ENCODE measurements at regions not wholly inside any gene's neighbourhood (a gene's known extent, or its start where the extent isn't known, plus 50 kb on each side); places are given as distances from the start of the nearest gene placed in this dataset.

DNA sequence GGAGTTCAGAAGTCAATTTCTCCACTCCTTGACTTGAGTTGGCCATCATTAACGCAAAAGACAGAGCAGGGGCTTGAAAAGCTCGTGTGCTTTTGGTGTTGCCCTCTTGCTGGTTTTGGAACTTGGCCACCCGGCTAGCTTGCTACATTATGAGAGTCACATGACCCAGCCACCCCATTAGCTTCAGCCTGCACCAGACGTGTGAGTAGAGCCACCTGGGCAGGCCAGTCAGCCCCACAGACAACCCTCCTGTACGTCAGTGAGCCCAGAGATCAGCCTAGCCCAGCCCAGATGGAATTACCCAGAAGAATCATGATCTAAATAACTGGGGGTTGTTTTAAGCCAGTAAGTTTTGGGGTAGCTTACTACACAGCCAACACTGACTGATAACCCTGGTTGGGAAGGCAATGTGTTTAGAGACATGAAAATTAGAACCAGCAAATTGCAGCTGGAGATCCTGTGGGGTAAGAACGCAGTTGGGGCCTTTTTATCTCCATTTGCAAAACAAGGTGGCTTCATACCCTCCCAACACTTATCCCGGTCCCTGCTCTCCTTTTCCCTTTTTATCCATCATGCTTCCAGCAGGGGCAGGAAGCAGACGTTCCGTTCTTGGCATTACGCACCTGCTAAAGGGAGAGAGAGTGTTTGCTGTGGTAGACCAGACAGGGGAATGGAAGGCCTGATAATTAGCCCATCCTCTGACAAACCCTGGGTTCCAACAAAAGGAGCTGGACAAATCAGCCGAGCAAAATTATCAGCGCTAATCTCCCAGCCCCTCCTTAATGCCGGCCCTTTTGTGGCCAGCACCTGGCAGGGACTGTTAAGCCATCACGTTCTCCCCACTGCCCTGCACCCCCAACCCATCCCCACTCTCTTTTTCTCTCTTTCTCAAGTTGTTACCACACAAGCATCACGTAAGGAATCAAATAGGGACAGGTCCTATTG lies 548.7 kb upstream of the CADM1 start (continued):
- TF ChIP-seq STAG1 (CRISPR knock-in tag; IDR thresholded peaks at IDR 0.05) (no peak), EHMT2 (IDR thresholded peaks at IDR 0.05; ENCODE audit: borderline replicate concordance, low read depth, low read length) (no peak), KLF13 (CRISPR knock-in tag; IDR thresholded peaks at IDR 0.05) (no peak)

- FAIRE-seq (no peak), ATAC-seq (no peak), DNase-seq (ENCODE audit: low spot score) (no peak)
- in situ Hi-C loops (cut with HindIII; ENCODE audit: extremely low pct_ligation_motif_present, low pct_unique_long_range_greater_than_20kb): no loop called here
- Histone ChIP-seq H4K20me1 (ENCODE audit: insufficient read depth, low read length) (no peaks in the 10 kb centered on the region), H3K9ac (ENCODE audit: insufficient read depth, low read depth, low read length) (no peak overlapping the region), H3K4me1 (ENCODE audit: insufficient read depth, low read length) (no peaks in the 10 kb centered on the region), H3K9me3 (ENCODE audit: low read length) (no peaks in the 10 kb centered on the region), H3K27ac (ENCODE audit: extremely low read length, insufficient read depth, low read length) (no peak overlapping the region), H3K4me3 (replicated peaks in 1 of 3; ENCODE audit: insufficient read depth in 1 of 3, low read depth in 2 of 3, low read length in 3 of 3) (no peak overlapping the region), H3K79me2 (ENCODE audit: insufficient read depth, low read length) (no peaks in the 10 kb centered on the region), H3K4me2 (ENCODE audit: low read depth, low read length) (no peak overlapping the region), H3K27me3 (ENCODE audit: control insufficient read depth in 1 of 2, insufficient read depth in 2 of 2, low read length in 2 of 2) (peaks cover 1 to 31% of the 10 kb centered on the region in 2 experiments; a peak in 3 of 5 replicates), H3K36me3 (replicated peaks in 1 of 2; ENCODE audit: control insufficient read depth in 1 of 2, insufficient read depth in 2 of 2, low read length in 2 of 2) (no peaks in the 10 kb centered on the region), H2AFZ (ENCODE audit: low read length) (no peak overlapping the region)
- no peak for TF ChIP-seq TFAP4 (IDR thresholded peaks at IDR 0.05; ENCODE audit: borderline replicate concordance, low read depth)
- intact Hi-C loops (cut with micrococcal nuclease; ENCODE audit: unreplicated experiment): no loop called here
- ChIA-PET CTCF (ENCODE audit: low intra/inter-chr PET ratio, low total read pairs) (no interaction called here), POLR2A (no interaction called here)
- no TSS peak for BruUV-seq (replicated peaks)
- 41% methylated on average over 6 of the region's 7 CpGs for WGBS (ENCODE audit: low lambda C conversion rate)
Observed at GRCh38 chr11:116051494-116051893, 547.3 kb upstream of the CADM1 start.

- no peak for DNase-seq (ENCODE audit: low spot score)
- no TSS peak for BruUV-seq (replicated peaks)
- Histone ChIP-seq H4K20me1 (ENCODE audit: insufficient read depth, low read length) (no peaks in the 10 kb centered on the region), H2AFZ (ENCODE audit: low read length) (no peak overlapping the region), H3K27ac (ENCODE audit: extremely low read length, insufficient read depth, low read length) (no peak overlapping the region), H3K9ac (ENCODE audit: insufficient read depth, low read depth, low read length) (no peak overlapping the region), H3K27me3 (ENCODE audit: control insufficient read depth in 1 of 2, insufficient read depth in 2 of 2, low read length in 2 of 2) (peaks cover 1 to 32% of the 10 kb centered on the region in 2 experiments; a peak in 3 of 5 replicates), H3K79me2 (ENCODE audit: insufficient read depth, low read length) (no peaks in the 10 kb centered on the region), H3K4me2 (ENCODE audit: low read depth, low read length) (no peak overlapping the region), H3K9me3 (ENCODE audit: low read length) (no peaks in the 10 kb centered on the region), H3K36me3 (replicated peaks in 1 of 2; ENCODE audit: control insufficient read depth in 1 of 2, insufficient read depth in 2 of 2, low read length in 2 of 2) (no peaks in the 10 kb centered on the region), H3K4me3 (replicated peaks in 1 of 3; ENCODE audit: insufficient read depth in 1 of 3, low read depth in 2 of 3, low read length in 3 of 3) (no peak overlapping the region), H3K4me1 (ENCODE audit: insufficient read depth, low read length) (no peaks in the 10 kb centered on the region)
- in situ Hi-C loops (cut with HindIII; ENCODE audit: extremely low pct_ligation_motif_present, low pct_unique_long_range_greater_than_20kb): no loop called here
- CTCF ChIA-PET (ENCODE audit: low intra/inter-chr PET ratio, low total read pairs): no interaction called here
- ATAC-seq: no peak
- POLR2A ChIA-PET: no interaction called here
- no peak for FAIRE-seq
- 14% methylated on average over 1 of the region's 1 CpG for WGBS (ENCODE audit: low lambda C conversion rate)
- intact Hi-C loops (cut with micrococcal nuclease; ENCODE audit: unreplicated experiment): no loop called here
- TF ChIP-seq ISL2 (CRISPR knock-in tag; IDR thresholded peaks at IDR 0.05): no peak
- TF ChIP-seq RNF219 (CRISPR knock-in tag; IDR thresholded peaks at IDR 0.05): no peak
- no peak for TF ChIP-seq MTA1 (CRISPR knock-in tag; IDR thresholded peaks at IDR 0.05; ENCODE audit: borderline replicate concordance)
- TF ChIP-seq SNRNP70 (IDR thresholded peaks at IDR 0.05; ENCODE audit: low read depth, low read length): no peak
- no peak for TF ChIP-seq AGO1 (IDR thresholded peaks at IDR 0.05; ENCODE audit: low read depth, low read length, poor library complexity, severe bottlenecking)
- no peak for TF ChIP-seq ZNF816 (CRISPR knock-in tag; IDR thresholded peaks at IDR 0.05; ENCODE audit: borderline replicate concordance)
- no peak for TF ChIP-seq ZBTB7A (CRISPR knock-in tag; IDR thresholded peaks at IDR 0.05)
- no peak for TF ChIP-seq PHF8 (CRISPR knock-in tag; IDR thresholded peaks at IDR 0.05)
- no peak for TF ChIP-seq RFXAP (CRISPR knock-in tag; IDR thresholded peaks at IDR 0.05; ENCODE audit: borderline replicate concordance)
- TF ChIP-seq ZNF33A (CRISPR knock-in tag; IDR thresholded peaks at IDR 0.05; ENCODE audit: borderline replicate concordance): no peak
Observed at GRCh38 chr11:116049383-116049782, 545.2 kb upstream of the CADM1 start.

All from HepG2 (cell line).